ENCODE measurements at regions not wholly inside any gene's neighbourhood (a gene's known extent, or its start where the extent isn't known, plus 50 kb on each side); places are given as distances from the start of the nearest gene placed in this dataset.

GRCh38 chr6:48670546-48670945, 559.5 kb upstream of the PTCHD4 start:
- TF ChIP-seq CTCF (IDR thresholded peaks at IDR 0.05) (no peak), POLR2A (IDR thresholded peaks at IDR 0.05) (no peak), EP300 (IDR thresholded peaks at IDR 0.05) (no peak)
